ENCODE measurements at regions not wholly inside any gene's neighbourhood (a gene's known extent, or its start where the extent isn't known, plus 50 kb on each side); places are given as distances from the start of the nearest gene placed in this dataset.

DNA sequence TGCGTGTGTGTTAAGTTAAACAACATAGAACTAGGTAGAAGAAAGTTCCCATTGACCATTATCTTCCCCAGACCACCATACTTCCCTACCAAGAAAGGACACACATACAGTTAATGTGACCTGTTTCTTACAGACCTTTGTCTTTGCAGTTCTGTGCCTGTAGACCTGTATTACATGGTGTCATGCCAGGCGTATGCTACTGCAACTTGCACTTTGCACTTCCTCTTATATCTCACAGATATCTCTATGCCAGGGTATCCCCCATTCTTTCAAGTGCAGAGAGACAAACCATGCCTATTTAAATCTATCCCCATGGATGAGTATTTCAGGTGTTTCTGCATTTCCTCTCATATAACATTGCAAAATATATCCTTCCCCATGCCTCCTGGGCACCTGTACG, 136.8 kb upstream of the PKDCC start:
- TF ChIP-seq CTCF (conservative IDR thresholded peaks at IDR 0.05; ENCODE audit: low read length), result no peak
- no peak for TF ChIP-seq EZH2phosphoT487 (IDR thresholded peaks at IDR 0.05; ENCODE audit: borderline replicate concordance, low read depth, low read length)
